GM18517 (cell line): ENCODE measurements at regions not wholly inside any gene's neighbourhood (a gene's known extent, or its start where the extent isn't known, plus 50 kb on each side); places are given as distances from the start of the nearest gene placed in this dataset.
"Not testable (repeated sequence)": the region's sequence is repeated elsewhere in the genome, so short reads cannot be mapped to it uniquely, and the experiment has no call there.

Source experiments
- ATAC-seq: cut with Tn5 transposase; IDR thresholded peaks from one replicate; pipeline ENCODE4 v1.9.1; 2021; ENCODE audit warnings: mild to moderate bottlenecking, moderate library complexity; ENCODE audit not compliant: unreplicated experiment

- ATAC-seq = no peak
These were observed 876.0 kb upstream of the FBXO33 start for GRCh38 chr14:40308240-40308639.

- ATAC-seq = no peak
These were observed 864.6 kb upstream of the FBXO33 start for GRCh38 chr14:40296821-40297220.

GRCh38 chr14:40292664-40293063, 860.4 kb upstream of the FBXO33 start:
- no peak for ATAC-seq

- no peak for ATAC-seq
These were observed 850.0 kb upstream of the FBXO33 start for GRCh38 chr14:40282196-40282595.

- no peak for ATAC-seq
These were observed 848.4 kb upstream of the FBXO33 start for GRCh38 chr14:40280652-40281051.

GRCh38 chr14:40273417-40273816, 841.2 kb upstream of the FBXO33 start:
- ATAC-seq = no peak

- ATAC-seq = no peak
These were observed 839.2 kb upstream of the FBXO33 start for GRCh38 chr14:40271480-40271879.

- no peak for ATAC-seq
These were observed 837.2 kb upstream of the FBXO33 start for GRCh38 chr14:40269436-40269835.

GRCh38 chr14:40268236-40268635, 836.0 kb upstream of the FBXO33 start:
- ATAC-seq = no peak

- ATAC-seq = no peak
These were observed 832.9 kb upstream of the FBXO33 start for GRCh38 chr14:40265096-40265495.

- ATAC-seq = no peak
These were observed 820.7 kb upstream of the FBXO33 start for GRCh38 chr14:40252817-40253447.

- no peak for ATAC-seq
These were observed 816.4 kb upstream of the FBXO33 start for GRCh38 chr14:40248671-40249070.

GRCh38 chr14:40240245-40240859, 808.1 kb upstream of the FBXO33 start:
- no peak for ATAC-seq

GRCh38 chr14:40232302-40232701, 800.1 kb upstream of the FBXO33 start:
- ATAC-seq = no peak

GRCh38 chr14:40229676-40230075, 797.4 kb upstream of the FBXO33 start:
- ATAC-seq = no peak

GRCh38 chr14:40222996-40223395, 790.8 kb upstream of the FBXO33 start:
- ATAC-seq = no peak

GRCh38 chr14:40221428-40221827, 789.2 kb upstream of the FBXO33 start:
- no peak for ATAC-seq

- ATAC-seq = no peak
These were observed 786.8 kb upstream of the FBXO33 start for GRCh38 chr14:40219032-40219431.

GRCh38 chr14:40218282-40218941, 786.2 kb upstream of the FBXO33 start:
- no peak for ATAC-seq

- ATAC-seq = no peak
These were observed 784.7 kb upstream of the FBXO33 start for GRCh38 chr14:40216976-40217375.

- ATAC-seq = not testable (repeated sequence)
These were observed 784.2 kb upstream of the FBXO33 start for GRCh38 chr14:40216408-40216807.

- no peak for ATAC-seq
These were observed 781.5 kb upstream of the FBXO33 start for GRCh38 chr14:40213701-40214100.
